Activated CD4-positive, alpha-beta T cell treated with anti-CD3 and anti-CD28 coated beads, Interleukin-2, amount 50 U/mL, for 48 hours (primary cell): ENCODE measurements at regions not wholly inside any gene's neighbourhood (a gene's known extent, or its start where the extent isn't known, plus 50 kb on each side); places are given as distances from the start of the nearest gene placed in this dataset.

Experiments used
- DNase-seq, 2 experiments: peaks; one replicate each; pipeline ENCODE4 v3.0.0-alpha.2; 2020

GRCh38 chr20:60649541-60649940 lies 602.5 kb upstream of the CDH4 start:
- no peak for DNase-seq

DNA sequence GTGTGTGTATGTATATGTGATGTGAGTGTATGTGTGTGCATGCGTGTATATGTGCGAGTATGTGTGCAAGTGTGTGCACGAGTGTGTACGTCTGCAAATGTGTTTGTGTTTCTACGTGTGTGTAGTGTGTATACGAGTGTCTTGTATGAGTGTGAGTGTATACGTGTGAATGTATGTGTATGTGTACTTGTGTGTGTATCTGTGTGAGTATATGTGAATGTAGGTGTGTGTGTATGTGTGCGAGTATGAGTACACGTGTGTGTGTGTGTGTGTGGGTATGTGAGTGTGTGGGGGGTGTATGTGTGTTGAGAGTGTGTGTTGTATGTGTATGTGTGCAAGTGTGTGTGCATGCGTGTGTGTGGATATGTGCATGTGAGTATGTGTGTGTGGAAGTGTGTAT lies 602.0 kb upstream of the CDH4 start:
- DNase-seq = no peak

DNA sequence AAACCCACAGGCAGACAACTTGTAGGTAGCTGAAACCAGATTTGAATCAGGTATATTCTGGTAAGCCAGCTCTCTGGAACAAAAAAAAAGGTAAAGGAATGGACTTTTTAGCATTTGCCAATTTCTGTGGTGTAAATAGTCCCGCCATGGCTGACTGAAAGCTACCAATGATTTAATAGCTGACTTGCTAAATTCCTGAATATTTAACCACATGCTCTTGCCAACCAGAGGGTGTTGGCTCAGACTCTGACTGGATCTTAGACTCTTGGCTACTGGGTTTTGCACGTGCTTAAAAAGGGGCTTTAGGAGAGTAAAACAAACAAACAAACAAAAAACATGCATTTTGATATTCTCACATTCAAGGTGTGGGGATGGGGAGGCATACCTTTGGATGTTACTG lies 600.0 kb upstream of the CDH4 start:
- no peak for DNase-seq

DNA sequence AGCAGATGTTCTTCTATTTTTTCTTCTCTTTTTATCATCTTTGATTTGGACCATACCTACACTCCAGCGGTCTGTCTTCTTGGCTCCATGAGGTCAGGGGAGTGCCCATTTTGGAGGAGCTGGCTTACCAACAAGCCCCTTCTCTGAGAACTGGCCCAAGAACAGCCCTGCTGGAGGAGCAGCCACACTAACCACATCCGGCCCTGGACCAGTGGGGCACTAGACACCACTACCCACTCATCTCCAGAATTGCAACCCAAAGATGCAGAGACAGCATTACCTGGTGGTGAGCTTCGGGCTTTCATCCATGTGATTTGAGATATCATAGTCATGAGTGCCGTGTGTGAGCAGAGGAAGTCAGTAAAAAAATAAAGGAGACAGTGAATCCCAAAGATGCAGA lies 599.4 kb upstream of the CDH4 start:
- DNase-seq = no peak

- no peak for DNase-seq
These were observed 598.8 kb upstream of the CDH4 start for GRCh38 chr20:60653111-60653845.

DNA sequence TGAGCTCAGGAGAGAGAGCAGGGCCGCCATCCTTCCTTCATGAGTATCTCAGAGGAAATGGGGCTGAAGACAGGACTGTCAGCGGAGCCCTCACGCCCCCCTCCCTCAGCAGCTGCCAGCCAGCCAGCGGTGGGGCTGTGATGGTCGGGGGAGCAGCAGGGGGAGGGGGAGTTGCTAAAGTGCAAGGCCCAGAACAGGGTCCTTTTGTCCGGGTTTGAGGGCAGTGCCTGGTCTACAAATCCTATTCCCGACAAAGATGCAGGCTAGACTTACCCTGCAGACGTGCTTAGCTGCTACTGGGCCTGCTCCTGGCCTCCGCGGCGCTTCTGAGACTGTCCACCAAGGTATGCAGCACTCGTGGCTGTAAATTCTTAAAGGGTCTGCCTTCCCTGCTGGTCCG lies 593.4 kb upstream of the CDH4 start:
- no peak for DNase-seq

- DNase-seq = no peak
These were observed 592.8 kb upstream of the CDH4 start for GRCh38 chr20:60659240-60659639.

DNA sequence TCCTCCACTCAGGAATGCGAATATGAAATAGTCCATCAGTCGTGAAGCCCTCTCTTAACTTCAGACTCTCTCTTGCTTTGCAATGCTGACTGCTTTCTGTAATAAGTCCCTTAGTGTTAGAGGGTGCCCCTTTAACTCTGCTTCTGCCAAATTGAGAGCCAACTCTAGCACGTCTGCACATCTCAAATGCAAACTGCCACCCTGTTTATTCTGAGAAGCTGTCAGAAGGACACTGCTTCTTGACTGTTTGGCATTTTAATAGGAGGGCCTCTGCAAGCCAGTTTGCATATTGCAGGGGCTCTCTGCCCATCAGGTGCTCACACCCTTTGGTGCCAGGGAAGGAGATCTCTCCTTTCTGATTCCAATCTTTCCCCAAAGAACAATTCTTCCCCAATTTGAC lies 589.8 kb upstream of the CDH4 start:
- DNase-seq = no peak

DNA sequence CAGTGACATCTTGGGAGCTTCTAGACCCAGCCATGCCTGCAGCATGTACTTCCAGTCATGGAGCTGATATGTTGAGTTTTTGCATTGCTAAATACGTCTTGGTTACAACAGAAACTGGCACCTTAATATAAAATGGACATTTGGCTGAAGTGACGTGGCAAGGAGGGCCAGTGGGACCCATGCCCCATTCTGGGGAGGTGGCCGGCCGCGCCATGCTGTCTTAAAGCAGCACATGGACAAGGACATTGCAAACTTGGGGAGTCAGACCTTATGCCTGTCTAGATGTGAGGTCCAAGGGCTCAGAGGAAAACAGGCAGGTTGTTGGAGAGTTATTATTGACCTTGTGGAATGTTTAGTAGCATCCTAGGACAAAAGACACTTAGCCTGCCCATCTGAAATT lies 588.0 kb upstream of the CDH4 start:
- DNase-seq = no peak

- DNase-seq = no peak
These were observed 584.4 kb upstream of the CDH4 start for GRCh38 chr20:60667641-60668040.

- DNase-seq = no peak
These were observed 582.9 kb upstream of the CDH4 start for GRCh38 chr20:60669211-60669610.

DNA sequence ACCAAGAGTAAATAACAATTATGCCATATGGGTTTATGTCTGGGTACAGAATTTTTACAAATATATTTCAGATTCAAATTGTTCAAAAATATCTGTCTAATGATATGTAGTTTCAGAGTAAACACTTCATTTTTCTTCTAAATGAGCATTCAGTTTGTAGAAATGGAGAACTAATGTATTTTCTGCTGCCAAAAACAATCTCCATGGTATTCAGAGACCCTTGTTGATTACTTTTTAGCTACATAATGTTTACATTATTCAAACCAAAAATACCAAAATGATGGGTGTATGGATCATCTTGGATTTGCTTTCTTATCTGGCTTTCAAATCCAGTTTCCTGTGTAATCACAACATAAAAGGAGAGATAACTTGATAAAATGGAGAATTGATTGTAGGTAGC lies 576.0 kb upstream of the CDH4 start:
- no peak for DNase-seq

DNA sequence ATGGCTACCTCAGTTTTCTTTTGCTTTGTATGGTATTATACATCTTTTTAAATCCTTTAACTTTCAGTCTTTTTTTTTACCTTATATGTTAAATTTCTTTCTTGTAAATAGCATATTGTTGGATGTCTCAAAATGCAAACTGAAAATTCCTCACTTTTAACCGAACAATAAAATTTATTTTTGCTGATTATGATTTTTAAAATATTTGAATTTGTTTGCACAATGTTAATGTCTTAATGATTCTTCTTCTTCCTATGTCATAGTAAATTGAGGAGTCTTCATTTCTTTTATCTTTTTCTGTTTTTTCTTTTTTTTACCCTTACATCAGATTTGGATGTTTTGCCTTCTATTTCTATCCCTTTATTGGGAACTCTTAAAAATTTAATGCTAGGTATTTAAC lies 574.2 kb upstream of the CDH4 start:
- no peak for DNase-seq

GRCh38 chr20:60680554-60680953 lies 571.5 kb upstream of the CDH4 start:
- no peak for DNase-seq

- DNase-seq = no peak
These were observed 564.8 kb upstream of the CDH4 start for GRCh38 chr20:60687213-60687612.

- no peak for DNase-seq
These were observed 561.3 kb upstream of the CDH4 start for GRCh38 chr20:60690771-60691170.

GRCh38 chr20:60691966-60692615 lies 560.0 kb upstream of the CDH4 start:
- no peak for DNase-seq

DNA sequence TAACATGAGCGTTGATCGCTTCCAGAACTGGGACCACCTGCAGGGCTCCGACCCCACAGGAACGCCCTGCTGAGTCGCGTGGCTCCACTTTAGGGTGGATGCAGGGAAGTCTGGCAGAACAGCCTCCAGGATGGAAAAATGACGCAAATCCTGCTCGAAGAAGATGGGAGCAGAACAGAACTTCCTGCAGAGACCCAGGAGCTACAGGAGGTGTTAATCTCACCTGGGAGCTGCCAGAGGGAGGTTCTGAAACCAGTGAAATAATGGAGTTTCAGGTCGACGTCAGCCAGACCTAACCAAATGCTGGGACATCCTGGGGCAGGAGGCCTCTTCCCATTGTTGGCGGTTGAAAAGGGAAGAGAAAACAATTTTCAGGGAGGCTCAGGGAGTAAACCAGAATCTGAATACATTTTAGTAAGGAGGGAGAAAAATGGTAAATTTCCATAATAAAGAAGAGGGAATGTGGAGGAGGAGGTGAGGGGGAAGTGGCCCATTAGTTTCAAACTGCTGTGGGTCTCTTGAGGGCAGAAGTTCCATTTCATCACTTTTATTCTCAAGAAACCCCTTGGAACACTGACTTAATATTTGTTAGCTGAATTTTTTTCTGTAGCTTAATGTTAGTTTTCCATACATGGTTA lies 558.4 kb upstream of the CDH4 start:
- DNase-seq = no peak

- DNase-seq = no peak
These were observed 557.3 kb upstream of the CDH4 start for GRCh38 chr20:60694763-60695162.

DNA sequence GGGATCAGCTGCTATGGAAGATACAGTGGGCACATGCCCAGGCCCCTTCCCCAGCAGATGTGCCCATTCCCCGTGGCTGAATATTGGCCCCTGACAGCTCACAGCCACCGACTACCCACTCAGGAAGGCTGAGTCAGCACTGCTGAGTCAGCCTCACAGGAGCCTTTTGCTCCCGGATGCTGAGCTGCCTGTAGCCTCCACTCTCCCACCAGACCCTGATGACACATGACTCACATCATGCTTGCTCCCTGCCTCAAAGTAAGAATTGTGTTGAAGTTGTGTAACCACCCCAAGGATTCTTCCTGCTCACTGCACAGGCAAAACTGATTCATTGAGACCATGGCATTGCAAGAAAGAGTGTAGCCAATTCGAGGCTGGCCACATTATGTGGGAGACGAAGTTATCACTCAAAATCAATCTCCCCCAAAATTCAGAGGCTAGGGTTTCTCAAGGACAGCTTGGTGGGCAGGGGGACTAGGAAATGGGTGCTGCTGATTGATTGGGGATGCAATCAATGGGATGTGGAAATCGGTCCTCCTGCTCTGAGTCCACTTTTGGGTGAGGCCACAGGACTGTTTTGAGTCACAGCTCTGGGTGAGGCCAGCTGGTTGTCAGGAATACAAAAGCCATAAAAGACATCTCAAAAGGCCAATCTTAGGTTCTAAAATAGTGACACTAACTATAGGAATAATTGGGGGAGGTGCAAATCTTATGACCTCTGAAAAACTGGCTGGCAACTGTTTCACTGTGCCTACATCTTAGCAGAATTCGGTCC lies 556.6 kb upstream of the CDH4 start:
- DNase-seq = peak; percentile 4 to 18

DNA sequence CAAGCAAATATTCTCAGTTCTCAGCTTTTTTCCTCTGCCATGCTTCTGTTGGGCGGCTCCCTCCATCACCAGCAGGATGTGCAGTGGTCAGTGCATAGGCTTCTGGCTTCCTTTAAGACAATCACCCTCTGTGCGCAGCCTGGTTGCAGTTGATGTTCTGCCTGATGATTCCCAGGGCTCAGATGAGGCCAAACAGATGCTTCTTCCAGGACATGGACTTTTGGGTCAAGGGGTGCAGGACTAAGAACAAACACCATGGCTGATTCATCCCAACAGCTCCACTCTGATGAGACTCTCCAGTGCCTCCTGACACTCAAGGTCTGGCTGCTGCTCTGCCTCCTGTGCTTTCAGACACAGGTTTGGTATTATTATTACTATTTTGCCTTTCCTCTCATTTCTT lies 554.8 kb upstream of the CDH4 start:
- DNase-seq = no peak

DNA sequence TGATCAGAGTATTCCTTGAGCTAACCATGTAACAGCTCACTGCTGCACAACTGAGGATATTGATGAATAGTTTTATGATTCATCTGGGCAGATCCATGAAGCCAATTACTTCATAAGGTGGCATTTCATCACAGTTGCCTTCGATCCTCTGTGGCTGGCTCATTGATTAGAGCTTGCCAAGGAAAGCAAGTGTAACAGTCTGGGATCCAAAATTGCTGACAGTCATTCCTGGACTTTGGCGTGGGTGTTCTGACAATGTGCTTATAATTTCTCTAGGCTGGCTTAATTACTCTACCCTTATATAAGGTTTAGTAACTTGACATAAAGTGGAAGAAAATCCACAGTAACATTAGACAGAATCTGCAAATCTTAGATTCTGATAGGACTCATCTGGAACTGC lies 551.3 kb upstream of the CDH4 start:
- DNase-seq = no peak

GRCh38 chr20:60704147-60704546 lies 547.9 kb upstream of the CDH4 start:
- DNase-seq = no peak

DNA sequence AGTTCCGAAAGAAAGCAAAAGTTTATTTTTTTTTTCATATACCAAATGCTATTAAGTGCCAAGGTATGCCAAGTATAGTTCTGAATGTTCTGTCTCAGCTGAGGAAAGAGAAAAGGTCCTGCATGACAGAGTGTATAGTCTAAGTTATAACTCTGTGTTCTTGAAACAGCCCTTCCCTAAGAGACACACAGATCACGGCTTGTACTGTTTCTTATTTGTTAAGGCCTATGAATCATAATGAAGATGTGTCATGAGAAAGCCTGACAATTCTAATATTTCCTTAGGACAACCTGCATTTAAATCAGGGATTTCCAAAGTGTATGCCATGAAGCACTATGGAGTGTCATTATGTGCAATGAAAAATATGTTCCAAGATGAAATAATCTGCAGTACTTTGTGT lies 538.7 kb upstream of the CDH4 start:
- no peak for DNase-seq
